Mesenchymal stem cell (in vitro differentiated cells and primary cell): ENCODE measurements at regions not wholly inside any gene's neighbourhood (a gene's known extent, or its start where the extent isn't known, plus 50 kb on each side); places are given as distances from the start of the nearest gene placed in this dataset.

Source experiments
- DNase-seq: peaks from one replicate; pipeline ENCODE4 v3.0.0-alpha.2; 2013
- H2AFZ ChIP-seq: one replicate; pipeline ENCODE4 v1.6.1; 2013; ENCODE audit warnings: low read depth, mild to moderate bottlenecking, control low read depth, inconsistent platforms, low read length, moderate library complexity
- H2AK5ac ChIP-seq: 2 replicates; pipeline ENCODE4 v1.6.1; 2013; ENCODE audit warnings: low read length, moderate library complexity, mild to moderate bottlenecking, inconsistent platforms; ENCODE audit not compliant: severe bottlenecking
- H2BK120ac ChIP-seq: one replicate; pipeline ENCODE4 v1.6.1; 2013; ENCODE audit warnings: low read depth, mild to moderate bottlenecking, inconsistent platforms, low read length, moderate library complexity
- H2BK12ac ChIP-seq, 2 experiments: one replicate each; pipeline ENCODE4 v1.6.1; 2013; ENCODE audit warnings: inconsistent platforms in 2 of 2, low read length in 2 of 2, mild to moderate bottlenecking in 2 of 2, moderate library complexity in 2 of 2, control low read depth in 1 of 2
- H2BK15ac ChIP-seq: one replicate; pipeline ENCODE4 v1.6.1; 2013; ENCODE audit warnings: mild to moderate bottlenecking, low read depth, inconsistent platforms; ENCODE audit not compliant: poor library complexity, severe bottlenecking
- H2BK5ac ChIP-seq: 2 replicates; pipeline ENCODE4 v1.6.1; 2013; ENCODE audit warnings: low read depth, mild to moderate bottlenecking, low read length, control low read depth, inconsistent platforms; ENCODE audit not compliant: poor library complexity, severe bottlenecking
- H3K14ac ChIP-seq, 2 experiments: one replicate each; pipeline ENCODE4 v1.6.1; 2013; ENCODE audit warnings: inconsistent platforms in 2 of 2, low read length in 2 of 2, control low read depth in 1 of 2, mild to moderate bottlenecking in 1 of 2, moderate library complexity in 1 of 2
- H3K18ac ChIP-seq, 2 experiments: one replicate each; pipeline ENCODE4 v1.6.1; 2013; ENCODE audit warnings: inconsistent platforms in 2 of 2, low read length in 2 of 2, control low read depth in 1 of 2, low read depth in 1 of 2, mild to moderate bottlenecking in 1 of 2
- H3K23ac ChIP-seq, 2 experiments: one replicate each; pipeline ENCODE4 v1.6.1; 2013; ENCODE audit warnings: inconsistent platforms in 2 of 2, low read length in 2 of 2, mild to moderate bottlenecking in 2 of 2, moderate library complexity in 2 of 2, control low read depth in 1 of 2
- H3K27ac ChIP-seq: 2 replicates; pipeline ENCODE4 v1.5.1; 2013; ENCODE audit warnings: mild to moderate bottlenecking, moderate library complexity, low read length, control low read depth, inconsistent platforms; ENCODE audit not compliant: poor library complexity, severe bottlenecking
- H3K27me3 ChIP-seq, 2 experiments: 2 replicates each; pipeline versions ENCODE4 v1.6.1 to v1.7.0; 2013; ENCODE audit warnings: low read length in 2 of 2, mild to moderate bottlenecking in 2 of 2, moderate library complexity in 2 of 2, control low read depth in 1 of 2, inconsistent platforms in 1 of 2; ENCODE audit not compliant: control insufficient read depth in 1 of 2, insufficient read depth in 1 of 2
- H3K36me3 ChIP-seq, 2 experiments: 2 replicates each; pipeline versions ENCODE4 v1.6.1 to v1.7.0; 2013; ENCODE audit warnings: low read length in 2 of 2, control low read depth in 1 of 2, inconsistent platforms in 1 of 2, low read depth in 1 of 2, mild to moderate bottlenecking in 1 of 2; ENCODE audit not compliant: insufficient read depth in 2 of 2, control insufficient read depth in 1 of 2
- H3K4ac ChIP-seq, 2 experiments: one replicate each; pipeline ENCODE4 v1.6.1; 2013; ENCODE audit warnings: inconsistent platforms in 2 of 2, low read length in 2 of 2, mild to moderate bottlenecking in 2 of 2, moderate library complexity in 2 of 2, control low read depth in 1 of 2, low read depth in 1 of 2
- H3K4me1 ChIP-seq: 2 replicates; pipeline ENCODE4 v1.6.1; 2013; ENCODE audit warnings: low read depth, low read length, control low read depth; ENCODE audit not compliant: control insufficient read depth, insufficient read depth
- H3K4me2 ChIP-seq: 2 replicates; pipeline ENCODE4 v1.6.1; 2013; ENCODE audit warnings: low read length, mild to moderate bottlenecking, inconsistent platforms; ENCODE audit not compliant: poor library complexity, severe bottlenecking
- H3K4me3 ChIP-seq, 2 experiments: 2 replicates each; pipeline versions ENCODE4 v1.5.1 to v1.7.0; 2013; ENCODE audit warnings: low read length in 2 of 2, mild to moderate bottlenecking in 2 of 2, control low read depth in 1 of 2, low read depth in 1 of 2; ENCODE audit not compliant: insufficient read depth in 1 of 2
- H3K79me1 ChIP-seq: replicated peaks from 2 replicates; pipeline ENCODE4 v1.6.1; 2013; ENCODE audit warnings: mild to moderate bottlenecking, control low read depth, low read length, inconsistent platforms; ENCODE audit not compliant: poor library complexity, severe bottlenecking
- H3K9ac ChIP-seq: 2 replicates; pipeline ENCODE4 v1.7.0; 2013; ENCODE audit warnings: mild to moderate bottlenecking, low read length, moderate library complexity
- H3K9me3 ChIP-seq: 2 replicates; pipeline ENCODE4 v1.7.0; 2013; ENCODE audit warnings: mild to moderate bottlenecking, low read length; ENCODE audit not compliant: control insufficient read depth
- H4K8ac ChIP-seq: one replicate; pipeline ENCODE4 v1.6.1; 2013; ENCODE audit warnings: inconsistent platforms, mild to moderate bottlenecking, low read length, moderate library complexity
- H4K91ac ChIP-seq: one replicate; pipeline ENCODE4 v1.6.1; 2013; ENCODE audit warnings: mild to moderate bottlenecking, low read length, inconsistent platforms
- WGBS: methylation state at CpG from one replicate; pipeline ENCODE4 v1.1.7; 2013; ENCODE audit warnings: mixed read lengths; 5-methylcytosine and 5-hydroxymethylcytosine counted together

DNA sequence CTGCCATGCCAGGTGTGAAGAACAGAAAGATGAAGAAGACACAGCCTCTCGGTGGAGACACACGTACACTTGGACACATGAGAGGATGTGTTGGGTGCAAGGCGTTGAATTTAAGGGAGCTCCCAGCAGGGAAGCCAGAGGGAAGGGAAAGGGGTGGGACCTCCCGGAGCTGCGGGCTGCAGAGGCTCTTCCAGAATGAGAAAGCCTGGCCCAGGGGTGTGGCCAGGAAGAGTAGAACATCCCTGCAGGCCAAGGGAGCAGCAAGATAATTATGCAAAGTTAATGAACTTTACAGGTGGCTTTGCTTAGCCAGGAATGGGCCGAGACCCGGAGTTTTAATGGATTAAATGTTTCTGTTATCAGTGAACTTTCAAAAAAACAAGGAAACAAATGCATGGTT, 270.3 kb downstream of the KLF6 start:
- DNase-seq: no peak
- no peak overlapping the region for H2BK120ac ChIP-seq
- no peaks in the 10 kb centered on the region for H3K27me3 ChIP-seq
- no peaks in the 10 kb centered on the region for H3K36me3 ChIP-seq
- no peaks in the 10 kb centered on the region for H3K79me1 ChIP-seq
- no peak overlapping the region for H2BK5ac ChIP-seq
- H3K4me1 ChIP-seq: no peaks in the 10 kb centered on the region
- no peak overlapping the region for H3K27ac ChIP-seq
- no peak overlapping the region for H3K9ac ChIP-seq
- no peak overlapping the region for H2BK15ac ChIP-seq
- H4K8ac ChIP-seq: no peak overlapping the region
- no peak overlapping the region for H2AK5ac ChIP-seq
- H3K9me3 ChIP-seq: no peaks in the 10 kb centered on the region
- no peak overlapping the region for H3K23ac ChIP-seq
- no peak overlapping the region for H3K4me2 ChIP-seq
- WGBS: 79% methylated on average over 6 of the region's 7 CpGs
- no peak overlapping the region for H3K18ac ChIP-seq
- no peak overlapping the region for H3K4ac ChIP-seq
- no peak overlapping the region for H3K14ac ChIP-seq
- no peak overlapping the region for H2BK12ac ChIP-seq
- no peak overlapping the region for H4K91ac ChIP-seq
- H2AFZ ChIP-seq: no peak overlapping the region
- H3K4me3 ChIP-seq: no peak overlapping the region

DNA sequence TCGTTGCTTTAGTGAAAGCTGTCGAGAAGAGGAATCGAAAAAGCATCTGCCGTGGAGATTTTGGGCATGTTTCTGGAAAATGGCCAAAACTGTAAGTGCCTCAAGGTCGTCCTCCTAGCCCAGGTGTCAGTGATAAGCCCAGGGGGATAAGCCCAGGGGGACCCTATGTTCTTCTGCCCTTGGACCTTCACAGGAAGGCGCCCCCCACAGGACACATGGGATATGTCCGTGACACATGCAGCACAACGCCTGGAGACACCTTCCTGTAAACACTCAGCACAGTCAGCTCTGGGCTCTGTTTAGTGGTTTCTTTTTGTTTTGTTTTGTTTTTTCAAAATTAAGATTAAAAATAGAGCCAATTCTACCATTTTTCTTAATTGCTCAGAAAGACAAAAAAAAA, 272.7 kb downstream of the KLF6 start:
- no peaks in the 10 kb centered on the region for H3K36me3 ChIP-seq

DNA sequence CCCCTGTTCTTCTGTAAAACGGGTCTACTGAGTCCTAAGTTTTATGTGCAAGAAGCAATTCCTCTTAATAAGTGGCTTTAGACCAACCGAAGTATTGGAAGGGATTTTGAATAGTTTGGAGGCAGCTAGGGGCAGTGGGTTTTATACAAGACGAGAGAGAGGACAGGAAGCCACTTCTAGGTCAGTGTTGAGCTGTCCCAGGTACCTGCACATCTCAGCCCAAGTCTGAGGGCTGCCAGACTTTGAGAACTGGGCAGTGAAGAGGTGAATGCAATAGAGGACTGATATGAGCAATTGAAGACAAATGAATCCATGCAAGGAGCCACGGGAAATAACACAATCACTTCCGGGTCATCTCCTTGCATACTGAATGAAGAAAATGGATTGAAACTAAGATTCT, 273.5 kb downstream of the KLF6 start:
- Histone ChIP-seq H3K9ac (no peak overlapping the region), H3K14ac (no peak overlapping the region), H3K9me3 (no peaks in the 10 kb centered on the region), H3K27ac (no peak overlapping the region), H3K36me3 (no peaks in the 10 kb centered on the region), H3K18ac (no peak overlapping the region), H3K23ac (no peak overlapping the region), H2BK12ac (no peak overlapping the region), H2BK120ac (no peak overlapping the region), H3K4me1 (no peaks in the 10 kb centered on the region), H4K8ac (no peak overlapping the region), H3K79me1 (no peaks in the 10 kb centered on the region), H2BK15ac (no peak overlapping the region), H3K4me2 (no peak overlapping the region), H2BK5ac (no peak overlapping the region), H3K4ac (no peak overlapping the region), H4K91ac (no peak overlapping the region), H2AFZ (no peak overlapping the region), H3K27me3 (no peaks in the 10 kb centered on the region), H3K4me3 (no peak overlapping the region), H2AK5ac (no peak overlapping the region)
- no peak for DNase-seq
- WGBS: 87% methylated on average over 5 of the region's 5 CpGs

More for the DNA sequence above, 272.7 kb downstream of the KLF6 start:
- H3K4me1 ChIP-seq: no peaks in the 10 kb centered on the region
- WGBS: 79% methylated on average over 6 of the region's 8 CpGs
- no peak overlapping the region for H3K9ac ChIP-seq
- H3K79me1 ChIP-seq: no peaks in the 10 kb centered on the region
- no peak overlapping the region for H3K4me2 ChIP-seq
- no peak overlapping the region for H2AFZ ChIP-seq
- no peaks in the 10 kb centered on the region for H3K27me3 ChIP-seq
- H2BK5ac ChIP-seq: no peak overlapping the region
- no peak overlapping the region for H3K27ac ChIP-seq
- H3K23ac ChIP-seq: no peak overlapping the region
- H3K14ac ChIP-seq: no peak overlapping the region
- no peak overlapping the region for H2BK120ac ChIP-seq
- no peak overlapping the region for H3K4me3 ChIP-seq
- H4K8ac ChIP-seq: no peak overlapping the region
- no peak overlapping the region for H4K91ac ChIP-seq
- H2BK15ac ChIP-seq: no peak overlapping the region
- no peaks in the 10 kb centered on the region for H3K9me3 ChIP-seq
- H2BK12ac ChIP-seq: no peak overlapping the region
- H2AK5ac ChIP-seq: no peak overlapping the region
- no peak overlapping the region for H3K4ac ChIP-seq
- DNase-seq: no peak
- no peak overlapping the region for H3K18ac ChIP-seq

DNA sequence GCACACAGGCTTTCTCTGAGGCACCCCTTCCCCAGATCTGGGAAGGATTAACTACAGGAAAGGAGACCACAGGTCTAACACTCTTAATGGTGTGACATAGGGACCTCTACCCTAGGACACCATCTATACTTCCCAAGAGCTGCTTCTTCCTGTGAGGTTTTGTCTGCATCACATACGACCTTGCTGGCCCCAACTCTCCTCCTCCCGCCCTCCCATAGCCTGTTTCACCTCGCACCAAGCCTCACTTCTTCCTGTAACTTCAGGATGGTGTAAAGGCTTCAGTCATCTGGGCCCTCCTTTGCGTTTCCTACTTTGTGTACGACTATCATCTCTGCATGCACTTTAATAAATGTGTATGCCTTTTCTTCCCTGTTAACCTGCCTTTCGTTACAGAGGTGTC, 274.3 kb downstream of the KLF6 start:
- Histone ChIP-seq H3K4me1 (no peaks in the 10 kb centered on the region), H4K91ac (no peak overlapping the region), H3K9me3 (no peaks in the 10 kb centered on the region), H3K79me1 (no peaks in the 10 kb centered on the region), H2AK5ac (no peak overlapping the region), H2BK15ac (no peak overlapping the region), H2AFZ (no peak overlapping the region), H3K4me3 (no peak overlapping the region), H3K4me2 (no peak overlapping the region), H3K14ac (no peak overlapping the region), H3K4ac (no peak overlapping the region), H2BK120ac (no peak overlapping the region), H3K18ac (no peak overlapping the region), H3K9ac (no peak overlapping the region), H3K23ac (no peak overlapping the region), H4K8ac (no peak overlapping the region), H2BK5ac (no peak overlapping the region), H3K27me3 (no peaks in the 10 kb centered on the region), H2BK12ac (no peak overlapping the region), H3K27ac (no peak overlapping the region), H3K36me3 (no peaks in the 10 kb centered on the region)
- 78% methylated on average over 6 of the region's 6 CpGs for WGBS
- no peak for DNase-seq
